Hepatocyte (in vitro differentiated cells): ENCODE measurements at regions not wholly inside any gene's neighbourhood (a gene's known extent, or its start where the extent isn't known, plus 50 kb on each side); places are given as distances from the start of the nearest gene placed in this dataset.

Experiments
- EZH2 ChIP-seq: fragments of 200-600 bp; sonication (generic); IDR thresholded peaks from 2 replicates; pipeline ENCODE4 v1.6.1; 2016; ENCODE audit warnings: antibody characterized with exemption, mild to moderate bottlenecking, borderline replicate concordance
- EZH2phosphoT487 ChIP-seq: fragments of 200-600 bp; sonication (generic); IDR thresholded peaks from one replicate; pipeline ENCODE4 v1.6.1; 2018; ENCODE audit warnings: antibody characterized with exemption, mild to moderate bottlenecking, low read depth, moderate library complexity; ENCODE audit not compliant: unreplicated experiment, severe bottlenecking
- TF ChIP-seq, protein P1 (sequence below): fragments of 200-600 bp; sonication (generic); IDR thresholded peaks from 2 replicates; pipeline ENCODE4 v1.5.1; 2016; ENCODE audit warnings: antibody characterized with exemption, mild to moderate bottlenecking; ENCODE audit not compliant: poor library complexity

DNA sequence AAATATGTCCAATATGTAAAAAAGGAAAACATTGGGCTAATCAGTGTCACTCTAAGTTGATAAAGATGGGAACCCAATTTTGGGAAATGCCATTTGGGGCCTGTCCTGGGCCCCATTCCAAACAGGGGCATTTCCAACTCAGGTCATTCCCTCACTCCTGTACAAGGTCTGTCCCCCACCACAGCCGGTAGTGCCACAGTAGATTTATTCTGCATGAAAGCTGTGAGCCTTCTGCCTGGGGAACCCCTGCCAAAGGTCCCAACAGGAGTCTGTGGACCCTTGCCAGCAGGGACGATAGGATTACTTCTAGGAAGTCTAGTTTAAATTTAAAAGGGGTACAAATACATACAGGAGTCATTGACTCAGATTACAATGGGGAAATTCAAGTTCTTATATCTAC lies 317.6 kb upstream of the GNPDA2 start:
- TF ChIP-seq, protein P1, sequence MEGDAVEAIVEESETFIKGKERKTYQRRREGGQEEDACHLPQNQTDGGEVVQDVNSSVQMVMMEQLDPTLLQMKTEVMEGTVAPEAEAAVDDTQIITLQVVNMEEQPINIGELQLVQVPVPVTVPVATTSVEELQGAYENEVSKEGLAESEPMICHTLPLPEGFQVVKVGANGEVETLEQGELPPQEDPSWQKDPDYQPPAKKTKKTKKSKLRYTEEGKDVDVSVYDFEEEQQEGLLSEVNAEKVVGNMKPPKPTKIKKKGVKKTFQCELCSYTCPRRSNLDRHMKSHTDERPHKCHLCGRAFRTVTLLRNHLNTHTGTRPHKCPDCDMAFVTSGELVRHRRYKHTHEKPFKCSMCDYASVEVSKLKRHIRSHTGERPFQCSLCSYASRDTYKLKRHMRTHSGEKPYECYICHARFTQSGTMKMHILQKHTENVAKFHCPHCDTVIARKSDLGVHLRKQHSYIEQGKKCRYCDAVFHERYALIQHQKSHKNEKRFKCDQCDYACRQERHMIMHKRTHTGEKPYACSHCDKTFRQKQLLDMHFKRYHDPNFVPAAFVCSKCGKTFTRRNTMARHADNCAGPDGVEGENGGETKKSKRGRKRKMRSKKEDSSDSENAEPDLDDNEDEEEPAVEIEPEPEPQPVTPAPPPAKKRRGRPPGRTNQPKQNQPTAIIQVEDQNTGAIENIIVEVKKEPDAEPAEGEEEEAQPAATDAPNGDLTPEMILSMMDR = no peak
- no peak for TF ChIP-seq EZH2
- no peak for TF ChIP-seq EZH2phosphoT487
